NCI-H1694 (cell line): ENCODE measurements at regions not wholly inside any gene's neighbourhood (a gene's known extent, or its start where the extent isn't known, plus 50 kb on each side); places are given as distances from the start of the nearest gene placed in this dataset.

ENCODE experiments used
- DNase-seq: peaks from one replicate; lab custom pipeline; 2025; lab: John Stamatoyannopoulos, UW

DNA sequence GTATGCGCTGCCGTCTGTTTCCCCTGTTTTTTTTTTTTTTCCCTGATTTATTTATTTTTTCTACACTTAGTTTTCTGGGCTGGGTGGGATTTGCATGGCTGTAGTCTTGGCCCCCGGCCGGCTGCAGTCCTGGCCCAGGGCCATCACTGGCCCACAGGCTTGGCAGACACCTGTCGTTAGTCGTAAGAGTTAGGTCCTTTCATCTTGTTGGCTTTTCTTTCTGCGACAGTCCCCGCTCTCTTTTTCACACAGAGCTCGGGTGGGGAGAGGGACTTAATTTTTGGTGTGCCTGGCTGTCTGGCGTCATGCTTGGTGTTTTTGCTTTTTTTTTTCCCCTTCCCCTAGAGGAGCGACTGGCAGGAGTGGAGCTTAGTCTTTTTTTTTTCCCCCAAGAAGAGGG lies 183.4 kb downstream of the KLF13 start:
- DNase-seq = no peak

- DNase-seq = no peak
These were observed 185.2 kb downstream of the KLF13 start for GRCh38 chr15:31511707-31512310.

DNA sequence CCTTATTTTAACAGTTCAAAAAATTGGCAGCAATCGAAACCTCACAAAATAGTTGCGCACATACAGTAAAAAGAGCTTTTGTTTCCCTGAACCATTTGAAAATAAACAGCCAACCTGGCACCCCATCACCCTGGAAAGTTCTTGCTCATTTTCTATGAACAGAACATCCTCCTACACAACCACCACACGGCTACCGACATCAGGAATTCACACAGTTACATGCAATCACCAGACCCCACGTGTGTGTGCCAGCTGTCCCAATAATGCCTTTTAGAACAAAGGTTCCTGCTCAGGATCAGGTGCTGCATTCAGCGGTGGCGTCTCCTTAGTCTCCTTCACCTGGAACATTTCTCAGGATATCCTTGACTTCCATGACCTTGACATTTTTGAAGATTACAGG lies 186.5 kb downstream of the KLF13 start:
- no peak for DNase-seq

DNA sequence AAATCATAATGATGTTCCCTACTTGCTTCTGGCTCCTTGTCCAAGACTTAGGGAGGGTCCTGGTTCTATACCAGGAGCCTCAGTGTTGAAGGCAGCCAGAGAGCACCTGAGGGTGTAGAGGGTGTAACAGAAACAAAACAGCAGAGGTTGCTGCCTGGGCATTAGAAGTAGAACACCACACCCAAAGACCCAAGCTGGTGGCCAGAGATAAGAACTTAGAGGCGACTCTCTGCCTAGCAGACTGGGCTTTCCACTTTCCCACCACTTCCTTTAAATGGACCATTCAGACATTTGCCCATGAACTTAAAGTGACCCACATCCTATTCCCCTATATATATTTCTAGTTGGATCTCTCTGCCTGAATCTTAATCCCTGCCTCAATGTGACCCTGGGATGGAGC lies 189.8 kb downstream of the KLF13 start:
- no peak for DNase-seq

- no peak for DNase-seq
These were observed 190.2 kb downstream of the KLF13 start for GRCh38 chr15:31516874-31517273.

- no peak for DNase-seq
These were observed 191.1 kb downstream of the KLF13 start for GRCh38 chr15:31517711-31518110.

DNA sequence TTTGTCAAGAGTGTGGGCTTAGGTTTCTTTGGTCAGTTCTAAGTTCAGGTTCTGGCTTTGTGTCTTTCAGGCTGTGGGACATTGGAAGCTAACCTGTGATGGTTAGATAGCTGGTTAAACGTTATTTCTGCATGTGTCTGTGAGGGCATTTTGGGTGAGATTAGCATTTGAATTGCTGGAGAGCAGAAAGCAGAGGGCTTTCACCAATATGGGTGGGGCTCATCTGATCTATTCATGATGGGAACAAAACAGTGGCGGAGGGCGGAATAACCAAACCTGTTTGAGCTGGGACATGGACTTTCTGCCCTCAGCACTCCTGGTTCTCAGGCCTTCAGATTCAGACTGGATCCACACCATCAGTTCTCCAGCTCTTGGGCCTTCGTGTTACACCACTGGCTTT lies 195.4 kb downstream of the KLF13 start:
- no peak for DNase-seq

DNA sequence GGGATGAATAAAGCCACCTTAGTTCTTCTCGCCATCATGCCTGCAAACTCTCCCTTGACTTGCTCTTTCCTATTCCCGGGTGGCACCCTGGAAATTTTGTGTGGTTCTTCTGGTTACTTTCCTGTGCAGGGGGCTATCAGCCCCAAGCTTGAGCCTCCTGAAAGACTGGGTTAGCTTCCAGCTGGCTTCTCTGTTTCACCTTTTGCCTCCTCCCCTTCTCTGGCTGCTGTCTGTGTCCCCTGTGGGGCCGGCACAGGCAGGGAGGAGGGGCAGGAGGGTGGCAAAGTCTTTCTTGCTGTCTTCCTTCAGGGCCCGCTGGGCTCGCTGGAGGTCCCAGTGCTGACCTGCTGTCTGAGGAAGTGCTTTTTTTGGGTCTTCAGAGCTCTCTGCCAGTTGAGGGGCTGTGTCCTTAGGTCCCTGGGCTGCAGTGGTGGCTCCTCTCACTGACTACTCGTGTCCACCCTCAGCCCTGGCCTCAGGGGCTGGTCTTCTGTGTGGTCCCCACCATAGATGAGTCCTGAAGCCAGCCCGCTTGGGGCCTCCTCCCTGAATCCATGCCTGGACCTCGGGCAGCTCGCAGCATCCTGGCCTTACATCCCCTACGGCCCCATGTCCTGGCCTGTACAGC lies 196.5 kb downstream of the KLF13 start:
- DNase-seq = no peak

DNA sequence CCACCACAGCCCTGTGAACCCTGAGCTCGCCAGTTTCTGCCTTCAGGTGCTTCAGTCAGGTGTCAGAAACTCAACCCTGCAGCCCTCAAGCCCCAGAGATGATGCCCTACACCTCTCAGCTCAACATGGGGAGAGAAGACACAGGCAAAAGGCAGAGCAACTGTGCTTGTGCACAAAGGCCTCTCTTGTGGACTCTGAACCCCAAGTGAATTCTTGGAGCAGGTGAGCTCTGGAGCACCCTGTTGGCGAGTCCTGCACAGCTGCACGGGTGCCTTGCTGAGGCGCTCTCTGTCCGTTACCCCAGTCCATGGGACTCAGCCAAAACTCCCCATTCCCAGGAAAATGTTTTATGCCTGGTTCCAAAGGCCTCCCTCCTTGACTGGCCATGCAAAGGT lies 197.0 kb downstream of the KLF13 start:
- no peak for DNase-seq

- DNase-seq = no peak
These were observed 198.6 kb downstream of the KLF13 start for GRCh38 chr15:31525185-31525695.

GRCh38 chr15:31525988-31526665 lies 199.5 kb downstream of the KLF13 start:
- DNase-seq = no peak

- no peak for DNase-seq
These were observed 200.5 kb downstream of the KLF13 start for GRCh38 chr15:31526916-31527690.

DNA sequence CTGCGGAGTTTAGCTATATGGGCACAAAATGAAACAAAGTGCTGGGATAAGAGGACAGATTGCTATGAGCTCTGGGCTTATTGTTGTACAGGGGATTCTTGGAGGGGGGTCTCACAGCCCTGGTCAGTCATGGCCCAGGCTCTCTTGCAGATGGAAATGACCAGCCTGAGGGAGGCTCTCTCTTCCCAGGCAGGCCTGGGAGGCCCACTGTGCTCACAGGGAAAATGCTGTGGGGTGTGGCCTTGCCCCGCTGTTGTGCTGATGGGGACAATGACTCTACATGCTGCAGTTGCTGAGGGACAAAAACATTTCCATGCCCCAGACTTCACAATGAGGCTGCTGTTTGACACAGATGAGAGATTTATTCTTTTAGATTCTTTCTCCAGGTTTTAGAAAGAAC lies 202.2 kb downstream of the KLF13 start:
- DNase-seq = no peak

DNA sequence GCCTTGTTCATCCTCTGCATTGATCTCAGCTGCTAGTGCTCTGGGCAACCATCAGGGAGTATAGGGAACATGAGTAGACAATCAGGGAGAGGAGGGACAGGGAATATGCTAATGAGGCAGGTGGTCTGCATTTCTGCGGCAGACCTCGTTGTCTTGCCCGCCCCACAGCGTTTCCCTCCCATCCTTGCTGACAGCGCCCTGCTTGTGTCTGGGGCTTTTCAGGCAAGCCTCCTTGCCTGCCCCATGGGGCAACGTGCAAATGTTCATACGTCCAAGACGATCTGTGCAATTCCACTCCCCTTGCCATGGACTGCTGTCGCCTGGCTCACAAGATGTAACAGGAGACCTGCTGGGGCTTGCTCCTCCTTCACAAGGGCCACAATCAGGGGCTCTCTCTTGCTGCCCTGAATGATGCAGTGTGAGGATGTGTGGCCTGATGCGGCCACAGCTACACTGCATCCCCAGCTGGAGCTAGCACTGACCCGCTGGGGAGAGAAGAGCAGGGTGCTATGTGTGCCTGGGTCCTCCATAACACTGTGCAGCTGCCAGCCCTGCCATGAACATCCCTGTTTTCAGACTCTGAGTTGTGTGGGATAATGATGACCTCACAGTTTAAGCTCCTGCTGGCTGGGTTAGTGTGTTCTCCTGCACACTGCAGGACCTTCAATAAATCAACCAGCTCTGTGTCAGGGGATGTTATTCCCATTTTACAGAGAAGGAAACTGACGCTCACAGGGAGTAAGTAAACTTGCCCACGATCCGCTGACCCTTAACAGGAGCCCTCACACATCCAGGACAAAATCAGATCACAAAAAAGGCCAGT lies 211.3 kb downstream of the KLF13 start:
- DNase-seq = no peak

DNA sequence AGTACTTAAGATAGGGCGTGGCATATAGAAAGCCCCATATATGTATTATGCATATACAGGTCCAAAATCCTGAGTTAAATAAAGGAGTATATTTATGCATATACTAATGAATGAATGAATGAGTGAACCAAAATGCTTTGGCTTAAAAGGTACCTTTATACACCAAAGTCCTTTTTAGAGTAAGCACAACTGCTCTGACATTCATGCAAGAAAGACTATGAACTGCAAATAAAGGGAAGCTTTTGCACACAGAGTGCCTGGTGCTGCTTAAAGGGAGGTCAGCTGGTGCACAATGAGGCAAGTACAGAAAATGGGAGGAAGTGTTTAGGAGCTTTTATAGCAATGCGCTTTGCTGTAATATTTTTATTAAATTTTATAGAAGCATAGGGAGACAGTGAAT lies 214.0 kb downstream of the KLF13 start:
- DNase-seq = no peak

GRCh38 chr15:31544361-31544760 lies 217.7 kb downstream of the KLF13 start:
- DNase-seq = no peak

- DNase-seq = no peak
These were observed 218.6 kb downstream of the KLF13 start for GRCh38 chr15:31545257-31545656.

DNA sequence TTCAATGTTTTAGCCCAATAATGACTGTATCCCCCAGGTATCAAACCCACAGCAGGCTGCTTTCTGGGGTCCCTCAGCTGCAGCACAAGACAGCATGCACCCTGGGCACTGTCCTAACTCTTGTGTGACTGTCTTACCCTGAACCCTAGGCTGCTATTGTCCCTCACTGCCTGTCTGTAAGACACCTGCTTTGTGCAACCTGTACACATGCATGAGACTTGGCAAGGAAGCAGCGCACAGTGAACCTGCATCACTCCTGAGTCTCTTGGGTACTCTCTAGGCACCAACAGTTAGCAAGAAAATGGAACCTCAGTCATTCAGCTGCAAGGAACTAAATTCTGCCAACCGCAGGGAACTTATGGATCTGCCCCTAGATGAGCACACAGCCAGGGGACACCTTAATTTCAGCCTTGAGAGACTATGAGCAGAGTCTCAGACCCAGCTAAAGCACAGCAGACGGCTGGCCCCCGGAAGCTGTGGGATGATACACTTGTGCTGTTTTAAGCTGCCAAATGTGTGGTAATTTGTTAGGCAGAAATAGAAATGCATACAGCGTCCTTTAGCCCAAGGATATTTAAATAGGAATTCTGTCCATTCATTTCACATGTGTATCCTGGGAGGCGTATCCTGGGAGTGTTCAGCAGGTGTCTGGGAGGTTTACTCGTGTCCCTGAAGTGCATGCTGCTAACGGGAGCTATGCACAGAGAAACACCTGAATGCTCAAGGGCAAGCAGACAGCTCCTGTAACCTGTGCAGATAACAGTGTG lies 223.8 kb downstream of the KLF13 start:
- no peak for DNase-seq

DNA sequence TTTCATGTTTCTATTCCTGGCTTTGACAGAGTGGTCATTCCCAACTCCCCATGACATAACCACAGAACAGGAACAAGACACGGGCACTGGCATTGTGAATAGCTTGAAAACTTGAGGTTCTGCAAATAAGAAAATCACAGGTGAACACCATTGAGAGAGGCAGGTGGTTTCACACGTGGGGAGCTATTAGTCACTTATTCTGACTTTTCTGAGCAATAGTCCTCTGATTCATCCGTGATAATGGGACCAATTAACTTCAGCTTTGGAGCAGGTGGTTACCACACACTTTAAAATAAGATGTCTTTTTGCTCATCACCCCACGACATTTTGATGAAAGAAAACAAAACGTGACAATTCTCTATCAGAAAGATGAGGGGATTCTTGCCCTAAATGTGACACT lies 224.7 kb downstream of the KLF13 start:
- no peak for DNase-seq

- DNase-seq = no peak
These were observed 226.0 kb downstream of the KLF13 start for GRCh38 chr15:31552482-31553099.

DNA sequence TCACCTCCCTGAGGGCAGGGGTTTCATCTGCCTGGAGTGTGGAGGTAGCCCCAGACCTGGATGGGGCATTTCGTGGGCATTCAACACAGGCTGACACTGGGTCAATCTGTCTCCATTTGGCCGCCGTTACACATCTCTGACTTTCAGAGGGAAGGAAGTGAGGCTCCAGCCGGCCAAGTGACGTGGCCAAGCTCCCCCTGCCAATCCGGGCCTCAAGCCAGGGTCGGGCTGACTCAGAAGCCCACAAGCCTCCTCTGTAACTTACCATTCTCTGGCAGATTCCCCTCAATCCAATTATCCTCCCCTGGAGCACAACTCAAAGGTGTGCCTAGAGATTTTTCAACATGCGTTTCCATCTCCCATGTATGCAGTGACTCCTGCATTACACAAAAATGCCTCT lies 227.6 kb downstream of the KLF13 start:
- no peak for DNase-seq
